T1000 (cell line): ENCODE measurements at regions not wholly inside any gene's neighbourhood (a gene's known extent, or its start where the extent isn't known, plus 50 kb on each side); places are given as distances from the start of the nearest gene placed in this dataset.
"Not testable (repeated sequence)": the region's sequence is repeated elsewhere in the genome, so short reads cannot be mapped to it uniquely, and the experiment has no call there.

ENCODE experiments used
- DNase-seq: peaks from one replicate; lab custom pipeline; 2025; ENCODE audit warnings: mixed read lengths; lab: John Stamatoyannopoulos, UW

DNA sequence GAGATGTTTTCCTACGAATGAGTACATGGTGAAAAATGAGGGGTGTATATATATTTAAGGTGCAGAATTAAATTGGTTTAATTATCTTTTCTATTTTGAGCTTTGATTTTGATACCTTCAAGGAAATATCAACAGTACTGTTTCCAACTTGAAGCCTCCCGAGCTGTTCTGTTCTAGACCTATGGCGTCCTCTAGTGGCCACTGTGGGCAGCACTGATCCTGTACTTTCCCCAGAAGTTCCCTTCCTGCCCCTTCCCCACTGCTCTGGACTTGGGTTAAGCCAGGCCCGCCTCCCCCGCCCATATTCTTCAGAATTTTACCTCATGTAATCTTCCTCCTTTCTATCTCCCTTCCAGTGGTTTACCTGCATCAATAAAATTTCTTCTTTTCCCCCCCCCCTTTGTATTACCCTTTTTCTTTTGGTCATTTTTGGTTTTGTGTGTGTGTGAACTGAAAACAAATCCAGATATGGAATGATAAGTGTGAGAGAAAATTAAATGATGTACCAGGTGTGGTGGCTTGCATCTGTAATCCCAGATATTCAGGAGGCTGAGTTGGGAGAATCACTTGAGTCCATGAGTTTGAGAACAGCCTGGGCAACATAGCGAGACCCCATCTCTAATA, 1643.5 kb downstream of the TP53TG3F start:
- no peak for DNase-seq

DNA sequence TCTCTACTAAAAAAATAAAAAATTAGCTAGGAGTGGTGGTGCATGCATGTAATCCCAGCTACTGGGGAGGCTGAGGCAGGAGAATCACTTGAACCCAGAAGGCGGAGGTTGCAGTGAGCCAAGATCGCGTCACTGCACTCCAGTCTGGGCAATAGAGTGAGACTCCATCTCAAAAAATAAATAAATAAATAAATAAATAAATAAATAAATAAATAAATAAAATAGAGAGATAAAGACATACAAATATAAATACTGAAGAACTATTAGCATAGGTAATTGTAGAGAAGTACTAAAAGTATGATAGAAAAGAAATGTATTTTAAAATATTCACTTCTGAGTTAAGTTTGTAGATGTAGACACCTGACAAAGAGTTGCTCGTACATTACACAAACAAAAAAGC, 1652.4 kb downstream of the TP53TG3F start:
- DNase-seq = not testable (repeated sequence)

DNA sequence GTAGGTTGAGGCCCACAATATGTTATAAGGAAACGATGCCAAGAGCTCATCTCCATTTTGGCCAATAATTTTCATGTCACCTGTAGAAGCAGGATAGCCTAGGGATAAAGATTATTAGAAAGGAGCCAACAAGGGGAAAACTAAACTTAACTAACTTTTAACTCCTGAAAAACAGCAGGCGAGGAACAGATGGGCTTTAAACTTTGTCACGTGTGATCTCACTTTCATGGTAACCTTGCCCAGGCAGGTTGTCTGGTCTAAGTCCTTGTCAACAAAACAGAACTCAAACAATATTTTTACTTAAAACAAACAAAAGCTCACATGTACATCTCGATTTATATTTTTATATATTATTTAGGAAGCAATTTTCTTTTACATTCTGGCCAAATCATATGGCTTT, 1672.0 kb downstream of the TP53TG3F start:
- DNase-seq = no peak

GRCh38 chr16:35134471-35134870, 1675.1 kb downstream of the TP53TG3F start:
- DNase-seq = no peak

GRCh38 chr16:35140293-35140986, 1681.0 kb downstream of the TP53TG3F start:
- DNase-seq = no peak

- DNase-seq = no peak
Observed at GRCh38 chr16:35141303-35141702, 1681.9 kb downstream of the TP53TG3F start.

DNA sequence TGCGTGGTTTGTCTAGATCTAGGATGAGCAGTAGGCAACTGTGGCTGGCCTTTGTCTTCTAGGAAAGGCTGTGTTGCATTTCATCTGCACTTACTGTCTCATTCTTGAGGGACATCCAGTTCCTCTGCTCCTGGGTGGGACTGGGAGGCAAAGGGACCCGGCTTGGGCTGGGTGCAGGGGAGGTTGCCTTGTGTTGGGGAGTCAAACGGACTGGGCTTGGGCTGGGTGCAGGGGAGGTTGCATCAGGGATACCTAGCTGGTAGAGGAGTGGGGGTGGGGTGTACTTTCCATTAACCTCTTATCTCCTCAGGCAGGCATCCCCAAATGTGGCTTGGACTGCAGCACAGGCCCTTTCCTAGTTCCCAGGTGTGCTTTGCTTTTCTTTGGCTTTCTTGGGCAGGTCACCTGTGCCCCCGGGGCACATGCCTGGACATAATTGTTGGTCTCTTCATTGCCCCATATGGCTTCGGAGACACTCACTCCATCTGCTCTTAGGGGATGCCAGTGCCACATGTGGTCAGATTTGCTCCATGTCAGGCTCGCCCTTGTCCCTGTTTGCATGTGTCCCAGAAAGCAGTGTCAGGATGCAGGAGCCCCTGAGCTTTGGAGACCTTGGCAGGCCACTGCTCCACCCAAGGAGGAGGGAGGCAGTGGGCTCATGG, 1682.9 kb downstream of the TP53TG3F start:
- DNase-seq = no peak

DNA sequence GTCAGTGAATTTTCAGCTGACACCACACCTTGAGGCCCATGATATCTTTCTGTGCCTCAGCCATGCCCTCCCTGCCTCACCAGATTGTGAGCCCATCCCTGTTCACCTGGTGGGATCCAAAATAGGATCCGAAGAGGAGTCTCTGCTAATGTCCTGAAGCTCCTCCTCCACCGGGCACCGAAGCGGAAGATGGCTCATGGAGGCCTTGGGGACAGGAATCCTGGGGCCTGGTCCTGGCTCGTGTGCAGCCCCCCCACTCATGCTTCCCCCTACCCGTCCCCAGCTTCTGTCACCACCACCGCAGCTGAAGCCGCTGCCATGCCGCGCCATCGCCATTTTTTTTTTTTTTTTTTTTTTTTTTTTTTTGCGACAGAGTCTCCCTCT, 1683.4 kb downstream of the TP53TG3F start:
- no peak for DNase-seq

GRCh38 chr16:35144212-35144932, 1685.0 kb downstream of the TP53TG3F start:
- no peak for DNase-seq

DNA sequence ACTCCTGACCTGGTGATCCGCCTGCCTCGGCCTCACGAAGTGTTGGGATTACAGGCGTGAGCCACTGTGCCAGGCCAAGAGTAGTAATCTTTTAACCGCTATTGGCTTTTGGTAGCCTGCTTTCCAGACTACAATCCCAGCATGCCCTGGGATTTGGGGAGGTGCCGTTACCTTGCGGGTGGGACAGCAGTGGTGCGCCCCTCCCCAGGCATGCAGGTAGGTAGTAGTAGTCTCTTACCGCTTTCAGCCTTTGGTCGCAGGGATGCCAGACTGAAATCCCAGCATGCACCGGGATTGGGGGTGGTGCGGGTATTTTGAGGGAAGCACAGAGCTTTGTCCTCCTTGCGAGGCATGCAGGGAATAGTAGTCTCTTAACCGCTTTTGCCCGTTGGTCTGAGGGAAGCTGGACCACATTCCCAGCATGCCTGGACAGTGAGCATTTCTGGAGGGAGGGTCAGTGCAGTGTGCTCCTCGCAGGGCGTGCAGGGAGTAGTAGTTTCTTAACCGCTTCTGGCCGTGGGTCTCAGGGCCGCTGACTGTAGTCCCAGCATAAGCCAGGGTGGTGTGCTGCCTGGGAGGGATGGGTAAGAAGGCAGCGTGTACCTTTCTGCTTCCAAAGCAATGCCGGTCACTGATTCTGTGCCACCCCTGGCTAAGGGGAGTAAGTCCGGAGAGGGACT, 1686.8 kb downstream of the TP53TG3F start:
- DNase-seq = no peak

GRCh38 chr16:35146723-35147458, 1687.5 kb downstream of the TP53TG3F start:
- no peak for DNase-seq

DNA sequence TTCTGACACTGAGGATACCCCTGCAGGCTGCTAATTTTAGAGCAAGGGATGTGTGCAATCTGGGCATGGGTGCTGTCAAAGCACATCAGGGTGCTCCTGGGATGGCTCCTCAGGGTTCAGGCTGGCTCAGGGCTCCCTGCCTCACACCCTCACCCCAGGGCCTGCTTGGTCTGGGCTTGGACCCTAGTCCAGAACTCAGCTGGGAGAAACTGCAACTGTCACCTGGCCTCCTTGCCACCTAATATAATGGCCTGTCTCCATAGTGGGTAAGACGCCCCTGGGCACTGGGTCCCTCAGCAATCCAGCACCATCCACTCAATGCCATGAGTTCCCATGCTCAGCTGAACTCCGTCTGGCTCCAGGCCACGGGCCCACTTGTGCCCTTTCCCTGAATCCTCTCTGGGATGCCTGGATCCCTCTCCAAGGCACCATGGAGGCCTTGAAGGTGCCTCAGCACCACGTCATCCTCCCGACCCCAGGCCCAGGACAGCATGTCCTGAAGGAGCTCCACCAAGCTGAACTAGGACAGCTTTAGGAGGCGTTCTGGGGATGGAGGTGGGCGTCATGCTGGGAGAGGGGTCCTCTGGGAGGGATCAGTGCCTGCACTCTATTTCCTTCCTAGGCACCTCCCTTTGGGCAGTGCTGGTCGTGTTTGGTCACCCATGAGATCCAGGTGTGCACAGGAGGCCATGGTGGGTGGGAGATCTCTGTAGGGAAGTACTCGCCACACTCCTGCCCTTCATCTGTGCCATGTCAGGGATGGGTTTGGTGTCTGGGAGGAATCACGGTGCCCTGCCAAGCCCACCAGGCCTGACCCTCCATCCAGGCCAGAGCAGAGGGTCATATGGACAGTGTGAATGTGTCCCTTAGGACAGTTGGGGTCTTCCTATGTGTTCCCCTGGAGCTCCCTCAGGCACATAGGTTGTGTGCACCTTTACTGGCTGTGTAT, 1688.4 kb downstream of the TP53TG3F start:
- no peak for DNase-seq

- DNase-seq = no peak
Observed at GRCh38 chr16:35148748-35149147, 1689.3 kb downstream of the TP53TG3F start.

DNA sequence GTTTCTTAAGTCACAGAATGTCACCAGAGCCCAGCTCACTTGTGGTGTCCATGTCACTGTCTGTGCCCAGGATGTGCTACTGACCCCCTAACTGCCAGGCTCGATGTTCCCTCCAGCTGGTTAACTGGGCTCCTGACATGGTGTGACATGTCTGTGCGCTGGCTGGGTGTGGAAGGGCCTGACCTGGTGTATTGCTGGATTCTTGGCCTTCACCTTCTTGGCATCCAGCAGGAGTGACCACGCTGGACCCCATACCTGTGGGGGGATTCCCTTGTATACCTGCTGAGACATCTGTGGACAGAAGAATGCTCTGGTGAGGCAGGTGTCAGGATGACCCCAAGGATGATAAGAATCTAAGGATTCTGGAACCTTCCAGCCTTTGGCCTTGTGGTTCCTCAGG, 1690.1 kb downstream of the TP53TG3F start:
- DNase-seq = no peak

GRCh38 chr16:35150805-35151312, 1691.4 kb downstream of the TP53TG3F start:
- DNase-seq = no peak

DNA sequence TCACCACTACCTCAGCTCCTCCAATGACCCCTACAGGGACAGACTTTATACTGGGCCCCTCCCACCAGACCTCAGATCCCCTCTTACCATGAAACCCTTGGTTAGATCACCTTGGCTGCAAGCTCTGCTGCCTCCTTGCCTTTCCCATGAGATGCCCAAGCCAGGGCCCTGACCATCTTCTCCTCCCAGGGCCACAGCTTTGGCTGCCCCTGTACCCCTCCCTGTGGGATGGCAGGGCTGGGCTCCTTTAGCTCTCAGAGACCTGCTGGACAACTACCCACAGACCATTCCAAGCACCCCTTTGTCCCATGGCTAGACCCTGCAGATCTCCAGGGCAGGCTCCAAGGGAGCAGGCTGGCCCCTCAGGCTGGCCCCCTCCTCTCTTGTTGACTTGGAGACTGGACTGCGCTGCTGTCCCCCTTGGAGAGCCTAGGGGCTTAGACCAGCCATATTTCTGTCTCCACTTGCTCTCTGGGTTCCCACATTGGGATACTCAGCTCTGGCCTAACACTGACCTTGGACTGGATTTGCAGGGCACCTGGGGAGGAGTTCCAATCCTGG, 1692.7 kb downstream of the TP53TG3F start:
- no peak for DNase-seq

- no peak for DNase-seq
Observed at GRCh38 chr16:35154627-35155026, 1695.2 kb downstream of the TP53TG3F start.

DNA sequence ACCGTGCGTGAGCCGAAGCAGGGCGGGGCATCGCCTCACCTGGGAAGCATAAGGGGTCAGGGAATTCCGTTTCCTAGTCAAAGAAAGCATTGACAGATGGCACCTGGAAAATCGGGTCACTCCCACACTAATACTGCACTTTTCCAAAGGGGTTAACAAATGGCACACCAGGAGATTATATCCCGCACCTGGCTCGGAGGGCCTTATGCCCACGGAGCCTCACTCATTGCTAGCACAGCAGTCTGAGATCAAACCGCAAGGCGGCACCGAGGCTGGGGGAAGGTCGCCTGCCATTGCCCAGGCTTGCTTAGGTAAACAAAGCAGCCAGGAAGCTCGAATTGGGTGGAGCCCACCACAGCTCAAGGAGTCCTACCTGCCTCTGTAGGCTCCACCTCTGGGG, 1698.1 kb downstream of the TP53TG3F start:
- DNase-seq = not testable (repeated sequence)

DNA sequence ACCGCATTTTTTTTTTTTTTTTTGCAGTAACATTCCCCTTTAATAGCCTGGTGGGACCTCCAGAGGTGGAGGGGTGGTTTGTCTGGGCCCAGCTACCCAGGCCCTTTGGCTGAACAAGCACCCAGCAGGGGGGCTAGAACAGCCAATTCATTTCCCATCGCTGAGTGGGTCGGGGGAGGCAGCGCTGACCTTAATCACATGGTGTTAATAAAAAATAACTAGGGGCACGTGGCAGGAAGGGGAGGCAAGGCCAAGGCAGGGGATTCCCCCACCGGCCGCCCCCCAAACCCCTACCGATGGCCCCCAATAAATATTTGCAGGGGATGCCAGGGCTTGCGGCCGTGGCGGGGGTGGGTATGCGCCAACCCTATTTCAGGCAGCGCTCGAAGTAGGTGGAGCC, 1709.9 kb downstream of the TP53TG3F start:
- DNase-seq = not testable (repeated sequence)

DNA sequence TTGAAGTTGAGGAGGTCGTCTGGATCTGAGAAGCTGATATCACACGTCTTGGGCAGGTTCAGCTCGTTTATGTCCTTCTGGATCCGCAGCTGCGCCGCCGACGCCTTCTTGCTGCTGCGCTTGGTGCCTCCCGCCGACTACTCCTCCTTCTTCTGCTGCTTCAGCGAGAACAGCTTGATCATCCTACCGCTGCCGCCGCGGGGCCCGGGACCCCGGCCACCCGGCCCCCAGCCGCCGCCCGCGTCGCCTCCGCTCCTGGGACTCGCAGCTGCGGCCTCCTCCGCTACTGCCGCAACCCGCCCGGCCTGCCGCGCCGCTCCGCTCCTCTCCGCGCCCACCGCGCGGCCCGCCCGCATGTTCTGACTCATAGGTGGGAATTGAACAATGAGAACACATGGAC, 1710.6 kb downstream of the TP53TG3F start:
- DNase-seq = not testable (repeated sequence)
